Stimulated activated effector memory CD8-positive, alpha-beta T cell treated with anti-CD3 and anti-CD28 coated beads, Interleukin-12 subunit alpha, Interleukin-12 subunit beta, amount 100 ng/mL, for 72 hours (primary cell): ENCODE measurements at regions not wholly inside any gene's neighbourhood (a gene's known extent, or its start where the extent isn't known, plus 50 kb on each side); places are given as distances from the start of the nearest gene placed in this dataset.
"Not testable (repeated sequence)": the region's sequence is repeated elsewhere in the genome, so short reads cannot be mapped to it uniquely, and the experiment has no call there.

Source experiments
- ATAC-seq: fragments of 150-1000 bp; cut with Tn5 transposase; 2 replicates; pipeline ENCODE4 v1.10.0; 2021
- DNase-seq, 2 donors: peaks; one replicate each; pipeline ENCODE4 v3.0.0; 2021 to 2022; ENCODE audit warnings: low spot score in 2 of 2
- H3K27ac Mint-ChIP-seq: one replicate; pipeline ENCODE4 v1.8.0; 2022; ENCODE audit warnings: mild to moderate bottlenecking, mixed read lengths
- H3K36me3 Mint-ChIP-seq: one replicate; pipeline ENCODE4 v1.8.0; 2022; ENCODE audit warnings: mild to moderate bottlenecking, mixed read lengths
- H3K4me1 Mint-ChIP-seq: one replicate; pipeline ENCODE4 v1.8.0; 2022; ENCODE audit warnings: mixed read lengths
- H3K4me3 Mint-ChIP-seq: one replicate; pipeline ENCODE4 v1.8.0; 2022; ENCODE audit warnings: mild to moderate bottlenecking, mixed read lengths
- H3K9me3 Mint-ChIP-seq: one replicate; pipeline ENCODE4 v1.8.0; 2022; ENCODE audit warnings: mixed read lengths

DNA sequence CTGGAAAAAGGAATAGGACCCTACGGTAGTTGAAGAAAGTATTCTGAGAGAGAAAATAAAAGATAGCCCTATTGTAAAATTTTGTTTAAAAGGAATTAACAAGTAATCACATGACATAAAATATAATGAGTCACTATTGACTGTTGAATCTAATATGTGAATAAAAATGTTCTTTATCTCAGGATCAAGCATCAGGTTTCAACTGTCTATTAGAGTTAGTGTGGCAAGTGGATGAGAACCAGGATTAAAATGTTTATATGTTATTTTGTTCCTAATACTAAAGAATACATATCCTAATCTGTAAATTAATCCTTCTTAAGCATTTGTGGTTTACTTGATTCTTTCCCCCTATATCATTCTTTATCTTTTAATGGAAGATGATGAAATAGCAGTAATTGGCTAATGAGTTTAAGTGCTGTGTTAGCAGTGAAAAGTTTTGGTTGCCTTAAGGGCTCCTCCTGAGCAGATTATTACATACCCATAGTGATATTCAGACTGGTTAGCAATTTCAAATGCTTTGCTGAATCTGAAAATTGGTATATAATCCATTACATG is 101.8 kb upstream of the BCHE start:
- H3K27ac Mint-ChIP-seq = no peak overlapping the region
- H3K4me3 Mint-ChIP-seq = no peak overlapping the region
- ATAC-seq = no peak
- no peaks in the 10 kb centered on the region for H3K36me3 Mint-ChIP-seq
- no peaks in the 10 kb centered on the region for H3K4me1 Mint-ChIP-seq
- no peak for DNase-seq
- peaks cover 9% of the 10 kb centered on the region for H3K9me3 Mint-ChIP-seq

DNA sequence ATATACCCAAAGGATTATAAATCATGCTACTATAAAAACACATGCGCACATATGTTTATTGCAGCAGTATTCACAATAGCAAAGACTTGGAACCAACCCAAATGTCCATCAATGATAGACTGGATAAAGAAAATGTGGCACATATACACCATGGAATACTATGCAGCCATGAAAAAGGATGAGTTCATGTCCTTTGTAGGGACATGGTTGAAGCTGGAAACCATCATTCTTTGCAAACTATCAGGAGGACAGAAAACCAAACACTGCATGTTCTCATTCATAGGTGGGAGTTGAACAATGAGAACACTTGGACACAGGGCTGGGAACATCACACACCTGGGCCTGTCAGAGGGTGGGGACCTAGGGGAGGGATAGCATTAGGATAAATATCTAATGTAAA is 98.9 kb upstream of the BCHE start:
- H3K36me3 Mint-ChIP-seq, ATAC-seq, H3K4me1 Mint-ChIP-seq, DNase-seq, H3K4me3 Mint-ChIP-seq, H3K27ac Mint-ChIP-seq: not testable (repeated sequence)
- peaks cover 15% of the 10 kb centered on the region for H3K9me3 Mint-ChIP-seq

DNA sequence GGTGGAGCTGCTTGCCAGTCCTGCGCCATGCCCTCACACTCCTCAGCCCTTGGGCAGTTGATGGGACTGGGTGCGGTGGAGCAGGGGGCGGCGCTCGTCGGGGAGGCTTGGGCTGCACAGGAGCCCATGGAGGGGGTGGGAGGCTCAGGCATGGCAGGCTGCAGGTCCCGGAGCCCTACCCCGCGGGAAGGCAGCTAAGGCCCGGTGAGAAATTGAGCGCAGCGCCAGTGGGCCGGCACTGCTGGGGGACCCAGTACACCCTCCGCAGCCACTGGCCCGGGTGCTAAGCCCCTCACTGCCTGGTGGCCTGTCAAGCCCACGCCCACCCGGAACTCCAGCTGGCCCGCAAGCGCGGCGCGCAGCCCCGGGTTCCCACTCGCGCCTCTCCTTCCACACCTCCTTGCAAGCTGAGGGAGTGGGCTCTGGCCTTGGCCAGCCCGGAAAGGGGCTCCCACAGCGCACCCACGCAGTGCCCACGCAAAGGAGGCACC is 87.1 kb upstream of the BCHE start:
- not testable (repeated sequence) for H3K9me3 Mint-ChIP-seq, H3K36me3 Mint-ChIP-seq, DNase-seq, H3K27ac Mint-ChIP-seq, ATAC-seq, H3K4me1 Mint-ChIP-seq, H3K4me3 Mint-ChIP-seq

DNA sequence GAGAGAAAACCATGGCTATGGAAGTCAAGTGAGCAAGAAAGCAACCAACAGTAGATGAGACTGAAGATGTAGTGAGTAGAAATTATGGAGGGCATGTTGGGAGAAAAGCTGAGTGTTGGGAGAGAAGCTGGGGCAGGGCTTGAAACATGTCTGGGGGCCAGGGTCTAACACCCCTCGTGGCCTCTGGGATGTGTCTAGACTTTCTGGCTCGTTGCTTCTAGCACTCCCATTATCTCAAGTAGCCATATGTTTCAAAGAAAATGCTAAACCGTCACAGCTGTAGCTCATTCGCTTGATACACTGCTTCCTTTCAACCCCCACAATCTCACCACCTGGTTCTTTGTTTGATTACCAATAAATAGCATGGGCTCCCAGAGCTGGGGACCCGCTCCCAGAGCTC is 83.8 kb upstream of the BCHE start:
- no peaks in the 10 kb centered on the region for H3K36me3 Mint-ChIP-seq
- H3K27ac Mint-ChIP-seq = no peak overlapping the region
- no peaks in the 10 kb centered on the region for H3K4me1 Mint-ChIP-seq
- DNase-seq (no peak), ATAC-seq (no peak)
- peaks cover 10% of the 10 kb centered on the region for H3K9me3 Mint-ChIP-seq
- no peak overlapping the region for H3K4me3 Mint-ChIP-seq

DNA sequence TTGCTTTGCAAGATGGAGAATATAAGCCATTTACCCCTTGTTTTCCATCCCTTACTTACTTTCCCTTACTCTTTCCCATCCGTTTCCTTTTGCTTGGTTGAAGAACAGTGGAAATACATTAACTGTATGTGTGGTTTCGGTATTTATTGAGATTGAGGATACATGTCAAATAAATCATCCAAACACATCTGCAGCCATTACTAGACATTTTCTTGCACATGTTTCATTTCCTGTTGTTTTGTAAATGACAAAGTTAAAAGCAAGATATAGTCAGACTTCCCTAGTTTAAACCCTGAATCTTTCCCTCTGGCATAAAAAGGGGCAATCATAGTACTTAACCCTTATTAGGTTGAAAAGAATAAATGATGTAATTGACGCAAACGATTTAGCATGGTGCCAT is 82.1 kb upstream of the BCHE start:
- no peaks in the 10 kb centered on the region for H3K36me3 Mint-ChIP-seq
- no peak overlapping the region for H3K27ac Mint-ChIP-seq
- DNase-seq (no peak), ATAC-seq (no peak)
- peaks cover 10% of the 10 kb centered on the region for H3K9me3 Mint-ChIP-seq
- no peaks in the 10 kb centered on the region for H3K4me1 Mint-ChIP-seq
- no peak overlapping the region for H3K4me3 Mint-ChIP-seq

- H3K27ac Mint-ChIP-seq = no peak overlapping the region
- no peaks in the 10 kb centered on the region for H3K4me1 Mint-ChIP-seq
- DNase-seq (no peak), ATAC-seq (no peak)
- H3K36me3 Mint-ChIP-seq = no peaks in the 10 kb centered on the region
- no peak overlapping the region for H3K4me3 Mint-ChIP-seq
- peaks cover 10% of the 10 kb centered on the region for H3K9me3 Mint-ChIP-seq
These were observed 81.4 kb upstream of the BCHE start for GRCh38 chr3:165918657-165918979.

- not testable (repeated sequence) for H3K4me1 Mint-ChIP-seq, H3K9me3 Mint-ChIP-seq, H3K36me3 Mint-ChIP-seq, DNase-seq, H3K27ac Mint-ChIP-seq, H3K4me3 Mint-ChIP-seq, ATAC-seq
These were observed 80.9 kb upstream of the BCHE start for GRCh38 chr3:165917938-165918656.

DNA sequence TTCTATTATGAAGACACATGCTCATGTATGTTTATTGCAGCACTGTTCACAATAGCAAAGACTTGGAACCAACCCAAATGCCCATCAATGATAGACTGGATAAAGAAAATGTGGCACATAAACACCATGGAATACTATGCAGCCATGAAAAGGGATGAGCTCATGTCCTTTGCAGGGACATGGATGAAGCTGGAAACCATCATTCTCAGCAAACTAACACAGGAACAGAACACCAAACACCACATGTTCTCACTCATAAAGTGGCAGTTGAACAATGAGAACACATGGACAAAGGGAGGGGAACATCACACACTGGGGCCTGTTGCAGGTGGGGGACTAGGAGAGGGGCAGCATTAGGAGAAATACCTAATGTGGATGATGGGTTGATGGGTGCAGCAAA is 77.9 kb upstream of the BCHE start:
- not testable (repeated sequence) for H3K4me1 Mint-ChIP-seq, H3K36me3 Mint-ChIP-seq, H3K27ac Mint-ChIP-seq, H3K9me3 Mint-ChIP-seq, DNase-seq, ATAC-seq, H3K4me3 Mint-ChIP-seq

DNA sequence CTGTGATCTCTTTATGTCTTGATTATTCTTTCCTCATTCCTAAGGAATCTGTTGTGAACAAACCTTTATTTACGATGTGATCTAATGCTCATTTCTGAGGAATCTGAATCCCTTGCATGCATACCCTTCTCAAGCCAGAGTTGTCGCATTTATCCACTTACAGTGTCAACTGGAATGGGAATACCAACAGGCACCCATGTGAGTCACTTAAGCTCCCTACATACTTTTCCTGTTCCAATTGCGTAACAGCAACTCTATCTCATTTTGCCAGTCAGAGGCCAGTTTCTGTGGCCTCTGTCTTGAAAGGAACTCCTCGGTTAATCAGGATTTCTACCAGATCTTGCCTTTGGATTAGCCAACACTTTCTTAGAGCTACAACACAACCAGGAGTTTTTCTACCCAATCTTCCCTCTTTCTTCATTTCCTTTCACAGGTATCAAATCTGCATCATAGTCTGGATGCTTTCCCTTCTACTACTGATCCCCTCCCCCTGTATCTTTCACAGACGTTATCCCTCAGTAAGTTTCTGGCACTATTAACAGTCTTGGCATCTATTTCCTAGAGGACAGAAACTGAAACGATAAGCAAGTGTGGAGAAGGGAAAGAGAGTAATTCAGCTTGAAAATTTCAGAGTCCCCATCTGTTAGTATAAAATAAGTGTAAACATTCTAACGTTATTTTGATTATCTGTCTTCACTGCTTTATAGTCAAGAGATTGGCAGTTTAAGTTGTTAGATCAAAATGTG is 66.8 kb upstream of the BCHE start:
- DNase-seq = no peak
- Mint-ChIP-seq H3K36me3 (no peaks in the 10 kb centered on the region), H3K27ac (no peak overlapping the region), H3K4me3 (no peak overlapping the region), H3K4me1 (no peaks in the 10 kb centered on the region), H3K9me3 (peaks cover 10% of the 10 kb centered on the region)
- no peak for ATAC-seq

DNA sequence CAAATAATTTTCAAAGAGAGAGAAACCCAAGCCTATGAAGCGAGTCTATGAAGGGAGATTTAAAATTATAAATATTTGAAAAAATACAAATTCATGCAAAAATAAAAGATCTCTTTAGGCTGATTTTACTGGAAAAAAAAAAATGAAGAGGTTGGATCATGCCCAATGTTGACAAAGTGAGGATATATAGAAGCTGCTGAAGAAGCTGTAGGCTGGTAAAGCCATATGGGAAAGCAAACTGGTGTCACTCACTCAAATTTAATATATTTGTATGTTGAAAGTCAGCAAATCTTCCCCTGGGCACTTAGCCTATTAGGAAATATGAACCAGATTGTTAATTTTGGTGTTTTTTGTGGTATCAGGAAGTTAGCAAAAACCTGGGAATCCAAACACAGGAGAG is 61.8 kb upstream of the BCHE start:
- peaks cover 10% of the 10 kb centered on the region for H3K9me3 Mint-ChIP-seq
- H3K4me1 Mint-ChIP-seq = no peaks in the 10 kb centered on the region
- ATAC-seq (no peak), DNase-seq (no peak)
- no peaks in the 10 kb centered on the region for H3K36me3 Mint-ChIP-seq
- H3K4me3 Mint-ChIP-seq = no peak overlapping the region
- no peak overlapping the region for H3K27ac Mint-ChIP-seq

- H3K27ac Mint-ChIP-seq = no peak overlapping the region
- no peaks in the 10 kb centered on the region for H3K36me3 Mint-ChIP-seq
- H3K9me3 Mint-ChIP-seq = peaks cover 6% of the 10 kb centered on the region
- no peak for DNase-seq
- ATAC-seq = no peak
- H3K4me3 Mint-ChIP-seq = no peak overlapping the region
- H3K4me1 Mint-ChIP-seq = no peaks in the 10 kb centered on the region
These were observed 59.9 kb upstream of the BCHE start for GRCh38 chr3:165897137-165897536.

DNA sequence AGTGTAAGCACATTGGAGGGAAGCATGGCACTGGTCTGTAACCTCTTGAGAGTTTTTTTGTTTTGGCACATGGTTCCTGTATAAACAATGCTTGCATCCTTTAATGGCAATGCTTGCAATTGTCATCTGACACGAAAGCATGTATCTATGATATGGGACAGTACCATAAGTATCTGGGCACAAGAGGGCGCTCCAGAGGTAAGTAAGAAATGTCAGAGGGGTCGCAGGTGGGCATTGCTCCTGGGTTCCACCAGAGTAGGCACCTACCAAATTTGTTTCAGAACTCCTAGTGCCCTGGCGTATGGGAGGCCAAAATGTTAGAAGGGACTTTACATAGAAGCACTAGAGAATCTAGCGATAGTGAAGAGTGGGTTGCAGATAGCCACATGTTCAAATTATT is 58.7 kb upstream of the BCHE start:
- Mint-ChIP-seq H3K9me3 (peaks cover 6% of the 10 kb centered on the region), H3K36me3 (no peaks in the 10 kb centered on the region), H3K4me1 (no peaks in the 10 kb centered on the region), H3K4me3 (no peak overlapping the region), H3K27ac (no peak overlapping the region)
- DNase-seq (no peak), ATAC-seq (no peak)

DNA sequence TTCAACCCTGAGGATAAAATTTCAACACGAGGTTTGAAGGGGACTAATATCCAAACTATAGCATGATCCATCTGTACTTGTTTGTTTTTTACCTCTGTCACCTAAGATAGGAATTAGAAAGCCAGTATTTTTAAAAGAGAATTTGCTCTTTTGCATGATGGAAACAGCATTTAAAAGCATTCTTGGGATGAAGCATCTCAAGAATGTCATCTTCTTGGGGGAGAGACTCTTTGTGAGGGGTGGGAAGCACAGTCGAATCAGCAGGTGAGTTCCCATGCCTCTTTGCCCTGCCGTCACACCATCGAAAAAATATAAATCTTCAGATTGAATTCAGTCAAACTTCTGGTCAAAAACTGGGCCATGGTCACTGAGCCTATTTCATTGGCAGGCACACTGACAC is 55.3 kb upstream of the BCHE start:
- no peaks in the 10 kb centered on the region for H3K36me3 Mint-ChIP-seq
- H3K27ac Mint-ChIP-seq = no peak overlapping the region
- H3K9me3 Mint-ChIP-seq = peaks cover 8% of the 10 kb centered on the region
- no peak overlapping the region for H3K4me3 Mint-ChIP-seq
- ATAC-seq = no peak
- no peaks in the 10 kb centered on the region for H3K4me1 Mint-ChIP-seq
- DNase-seq = no peak
